GM21528 (cell line): ENCODE measurements at regions not wholly inside any gene's neighbourhood (a gene's known extent, or its start where the extent isn't known, plus 50 kb on each side); places are given as distances from the start of the nearest gene placed in this dataset.

Experiments used
- ATAC-seq: cut with Tn5 transposase; IDR thresholded peaks from one replicate; pipeline ENCODE4 v1.9.1; 2021; ENCODE audit warnings: mild to moderate bottlenecking, moderate library complexity; ENCODE audit not compliant: unreplicated experiment, low FRiP score

DNA sequence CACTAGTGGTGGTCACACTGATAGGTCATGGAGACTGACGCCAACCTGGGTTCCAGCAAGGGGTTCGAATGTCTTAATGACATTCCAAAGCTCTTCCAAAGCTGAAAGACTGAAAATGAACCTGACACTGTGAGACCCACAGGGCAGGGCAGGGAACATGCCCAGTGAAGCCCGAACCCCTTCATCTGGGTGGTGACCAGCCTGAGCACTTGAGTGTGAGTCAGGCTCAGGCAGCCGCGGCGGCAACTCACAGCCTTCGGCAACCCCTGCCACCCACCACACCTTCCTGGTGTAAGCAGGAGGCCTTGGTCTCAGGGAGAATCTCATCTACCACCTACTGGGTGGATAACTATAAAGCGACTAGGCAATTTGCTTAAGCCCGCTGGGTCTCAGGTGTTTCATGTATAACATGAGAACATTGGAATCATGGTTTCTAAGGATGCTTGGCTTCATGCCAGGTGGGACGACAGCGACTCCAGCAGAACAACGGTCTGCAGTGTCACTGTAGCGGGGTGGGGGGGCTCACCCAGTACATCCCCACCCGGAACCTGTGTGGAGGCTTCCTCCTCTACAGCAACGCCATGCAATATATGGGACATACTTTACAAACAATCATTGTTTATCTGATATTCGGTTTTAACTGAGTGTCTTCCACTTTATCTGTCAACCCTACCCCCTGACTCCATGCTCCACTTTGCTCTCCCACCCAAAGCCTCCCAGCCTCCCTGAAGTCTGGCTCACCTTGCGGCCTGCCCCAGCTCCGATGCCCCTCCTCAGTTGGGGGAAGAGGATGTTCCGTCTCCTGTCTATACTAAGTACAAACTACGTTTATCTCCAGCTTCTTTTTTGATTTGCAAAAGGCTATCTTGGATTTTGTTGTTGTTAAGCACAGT, 125.0 kb upstream of the MEF2A start:
- ATAC-seq, result no peak

GRCh38 chr15:99441444-99441800, 124.4 kb upstream of the MEF2A start:
- ATAC-seq, result no peak

DNA sequence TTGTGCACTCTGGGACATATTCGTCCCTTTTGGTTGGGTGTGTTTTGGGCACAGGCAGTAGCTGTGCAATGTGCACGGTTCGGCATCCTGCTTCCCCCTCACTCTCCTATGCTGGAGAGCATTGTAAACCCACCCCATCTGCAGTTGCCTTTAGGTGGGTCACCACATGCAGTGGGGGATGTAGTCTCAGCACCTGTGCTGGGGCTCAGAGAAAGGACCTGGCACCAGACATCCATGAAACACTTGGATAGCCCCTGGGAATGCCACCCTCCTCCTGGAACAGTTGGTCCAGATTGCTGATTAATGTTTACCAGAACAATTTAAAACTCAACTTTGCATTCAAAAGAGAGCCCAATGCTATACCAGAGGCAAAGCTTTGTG, 123.9 kb upstream of the MEF2A start:
- no peak for ATAC-seq

GRCh38 chr15:99442252-99442897, 123.4 kb upstream of the MEF2A start:
- no peak for ATAC-seq

DNA sequence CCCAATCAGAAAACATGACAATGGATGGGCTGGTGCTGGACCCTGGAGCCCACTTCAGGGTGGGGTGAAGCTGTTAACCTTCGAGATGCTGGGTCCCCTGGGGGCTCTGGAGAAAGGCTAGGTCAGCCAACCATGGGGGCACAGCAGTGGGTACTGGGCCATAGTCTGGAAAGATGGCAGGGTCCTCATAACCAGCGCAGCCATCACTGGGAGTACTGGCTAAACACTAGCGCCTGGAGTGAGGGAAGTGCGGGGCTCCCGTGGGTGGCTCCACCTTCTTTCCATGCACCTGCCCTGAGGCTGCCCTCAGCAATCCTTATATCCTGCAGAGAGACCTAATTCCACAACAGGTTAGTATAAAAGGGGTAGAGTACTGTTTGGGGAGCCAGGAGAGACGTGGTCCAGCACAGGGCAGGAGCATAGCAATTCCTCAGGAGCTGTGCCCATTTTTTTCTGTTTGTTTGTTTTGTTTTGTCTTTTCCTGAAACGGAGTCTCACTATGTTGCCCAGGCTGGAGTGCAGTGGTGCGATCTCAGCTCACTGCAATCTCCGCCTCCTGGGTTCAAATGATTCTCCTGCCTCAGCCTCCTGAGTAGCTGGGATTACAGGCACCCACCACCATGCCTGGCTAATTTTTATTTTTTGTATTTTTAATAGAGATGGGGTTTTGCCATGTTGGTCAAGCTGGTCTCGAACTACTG, 122.6 kb upstream of the MEF2A start:
- no peak for ATAC-seq

DNA sequence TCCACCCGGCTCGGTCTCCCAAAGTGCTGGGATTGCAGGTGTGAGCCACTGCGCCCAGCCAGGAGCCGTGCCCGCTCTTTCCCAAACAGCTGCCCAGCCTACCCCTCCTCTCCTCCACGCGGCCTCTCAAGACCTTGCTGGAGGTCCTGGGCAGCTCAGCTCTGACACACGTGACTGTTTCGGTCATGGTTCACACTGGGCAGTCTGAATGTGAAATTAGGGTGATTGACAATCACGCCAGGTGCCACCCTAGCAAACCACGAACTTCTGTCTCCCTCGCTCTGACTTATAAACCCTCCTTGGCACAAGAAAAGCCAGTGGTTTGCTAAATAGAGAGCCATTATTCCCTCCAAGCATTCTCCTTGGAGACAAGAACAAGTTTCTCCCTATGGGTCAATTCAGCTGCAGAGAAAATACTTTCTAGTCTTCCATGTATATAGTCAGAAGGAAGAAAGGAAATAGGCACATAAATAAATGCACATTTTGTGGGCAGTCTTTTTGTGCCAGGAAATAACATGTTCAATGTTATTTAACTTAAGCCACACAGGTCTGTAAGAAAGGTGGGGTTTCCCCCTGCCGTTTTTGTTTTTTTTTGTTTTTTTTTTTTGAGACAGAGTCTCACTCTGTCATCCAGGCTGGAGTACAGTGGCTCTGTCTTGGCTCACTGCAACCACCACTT, 121.9 kb upstream of the MEF2A start:
- no peak for ATAC-seq

DNA sequence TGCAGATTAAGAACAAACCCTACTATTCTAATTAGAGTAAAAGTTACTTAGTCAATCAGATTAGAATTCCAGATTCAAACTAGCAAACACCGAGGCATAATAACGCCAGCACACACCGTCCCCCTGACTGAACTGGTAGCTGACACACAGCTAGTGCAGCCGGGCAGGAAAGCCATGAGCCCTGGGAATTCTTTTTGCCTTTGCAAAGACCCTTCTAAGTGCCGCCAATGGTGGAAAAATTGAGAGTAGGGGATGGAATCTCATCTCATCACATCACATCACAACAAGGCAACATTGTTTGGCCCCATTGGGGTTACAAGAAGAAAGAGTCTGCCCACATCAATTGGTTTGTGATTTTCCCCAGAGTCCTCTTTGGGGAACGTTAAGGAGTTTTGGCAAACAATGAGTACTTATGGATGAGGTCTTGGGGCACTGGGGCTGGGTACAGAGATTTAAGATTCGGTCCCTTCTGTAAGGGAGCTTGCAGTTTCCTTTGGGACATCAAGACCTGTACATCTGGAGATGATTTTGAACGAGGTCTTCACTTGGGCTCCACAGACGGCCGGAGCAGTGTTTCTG, 120.4 kb upstream of the MEF2A start:
- ATAC-seq, result no peak

DNA sequence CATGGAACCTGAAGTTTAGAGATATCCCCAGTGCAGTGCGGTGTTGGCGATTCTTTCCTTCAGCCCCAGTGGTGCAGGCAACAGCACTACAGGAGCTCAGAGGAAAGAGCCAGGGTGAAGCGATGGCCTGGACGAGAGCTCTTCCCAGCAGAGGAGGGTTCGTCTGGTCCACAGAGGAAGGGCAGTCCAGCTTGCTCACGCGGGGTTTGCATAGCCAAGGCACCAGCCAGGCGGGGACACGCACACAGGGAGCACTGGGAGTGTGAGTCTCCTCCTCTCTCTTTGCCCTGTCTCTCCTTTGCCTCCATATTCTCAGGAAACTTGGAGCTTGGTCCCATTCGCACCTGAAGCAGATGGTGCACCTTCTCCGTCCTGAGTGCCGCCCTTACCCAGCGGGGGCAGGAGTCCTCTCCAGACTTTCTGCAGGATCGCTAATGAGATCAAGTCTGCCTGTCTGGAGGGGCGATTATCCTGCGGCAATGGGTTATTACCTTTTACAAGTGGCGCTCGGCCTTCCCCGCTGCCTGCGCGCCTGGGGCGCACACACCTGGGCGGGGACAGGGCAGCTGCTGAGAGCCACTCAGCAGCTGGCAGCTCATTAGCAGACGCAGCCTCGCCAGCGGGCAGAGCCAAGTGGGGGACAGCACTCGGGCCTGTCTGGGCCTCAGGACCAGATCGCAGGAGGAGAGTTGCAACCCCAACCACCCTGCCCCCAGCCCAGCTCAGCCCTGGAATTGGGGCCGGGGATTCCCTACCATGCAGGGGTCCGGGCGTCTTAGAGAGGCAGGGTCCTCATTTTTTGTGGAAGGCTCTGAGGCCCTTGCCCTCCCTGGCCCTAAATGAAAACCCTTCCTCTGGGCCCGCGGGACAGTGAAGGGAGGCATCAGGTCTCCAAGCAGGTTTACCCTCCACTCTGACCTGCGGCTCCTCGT, 119.0 kb upstream of the MEF2A start:
- no peak for ATAC-seq

DNA sequence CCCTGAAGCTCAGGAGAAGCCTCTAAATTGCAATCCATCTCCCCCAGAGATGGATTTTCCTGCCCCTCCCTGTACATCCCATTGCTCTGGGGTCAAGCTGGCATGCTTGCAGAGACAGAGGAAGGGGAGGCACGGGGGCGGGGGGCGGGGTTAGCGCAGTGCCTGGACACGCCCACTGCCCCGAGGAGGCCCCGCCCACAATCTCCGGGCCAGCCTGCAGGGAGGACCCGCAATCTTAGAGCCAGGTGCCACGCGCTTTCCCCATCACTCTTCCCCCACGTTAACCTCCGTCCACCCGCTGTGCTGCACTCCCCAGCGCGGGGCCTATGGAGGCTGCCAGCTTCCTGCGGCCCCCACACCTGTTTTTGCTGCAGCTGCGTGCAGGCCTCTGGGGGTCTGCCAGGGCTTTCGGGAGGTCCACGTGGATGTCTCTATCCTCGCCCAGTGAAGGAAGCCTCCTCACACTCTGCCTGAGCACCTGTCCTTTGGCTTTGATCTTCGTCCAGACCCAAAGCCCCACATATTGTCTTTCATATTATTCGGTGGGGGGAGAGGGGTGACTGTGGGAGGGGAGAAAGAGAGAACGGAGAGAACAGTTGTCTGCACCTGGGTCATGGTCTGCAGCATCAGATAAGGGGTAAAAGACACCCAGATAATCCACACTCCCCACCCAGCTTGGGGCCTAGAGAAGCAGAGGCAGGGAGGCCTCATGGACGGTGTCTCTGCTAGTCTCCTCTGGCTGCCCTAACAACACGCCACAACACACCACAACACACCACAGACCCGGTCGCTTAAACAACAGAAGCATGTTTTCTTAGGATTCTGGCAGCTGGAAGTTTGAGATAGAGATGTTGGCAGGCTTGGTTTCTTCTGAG, 118.0 kb upstream of the MEF2A start:
- no peak for ATAC-seq

DNA sequence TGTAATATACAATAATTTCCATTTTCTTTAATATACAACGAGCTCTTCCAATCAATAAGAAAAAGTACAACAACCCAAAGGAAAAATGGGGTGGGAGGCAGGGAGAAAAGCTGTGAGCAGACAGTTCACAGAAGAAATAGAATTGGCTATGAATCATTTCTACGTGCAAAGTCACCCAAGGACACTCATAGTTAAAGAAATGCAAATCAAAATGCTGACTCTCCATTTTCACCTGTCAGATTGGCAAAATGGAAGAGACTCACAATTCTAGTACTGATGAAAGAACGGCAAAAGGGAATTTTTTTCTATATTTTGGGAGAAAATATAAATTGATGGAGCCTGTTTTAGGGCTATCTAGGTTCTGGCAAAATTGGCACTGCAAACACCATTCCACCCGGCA, 116.3 kb upstream of the MEF2A start:
- no peak for ATAC-seq

DNA sequence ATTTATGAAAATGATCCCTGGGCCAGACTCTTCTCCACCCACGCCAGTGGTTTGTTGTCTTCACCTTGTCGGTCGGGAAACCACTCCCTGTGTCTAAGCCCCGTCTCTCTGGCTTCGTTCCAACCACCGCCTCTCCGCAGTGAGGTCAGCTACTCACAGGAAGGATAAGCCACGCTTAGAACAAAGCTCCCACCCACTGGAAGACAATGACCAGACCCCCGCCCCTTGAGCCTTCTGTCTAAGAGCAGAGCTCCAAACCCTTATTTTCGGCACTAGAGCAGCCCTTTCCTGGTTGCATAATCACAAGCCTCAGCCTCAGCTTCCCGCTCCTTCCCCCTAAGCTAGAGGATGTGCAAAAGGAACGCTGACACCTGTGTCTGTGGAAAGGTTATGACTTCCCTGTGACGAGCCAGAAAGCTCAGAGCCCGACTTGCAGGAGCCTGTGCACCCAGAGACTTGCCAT, 114.9 kb upstream of the MEF2A start:
- no peak for ATAC-seq

- ATAC-seq, result no peak
These were observed 114.3 kb upstream of the MEF2A start for GRCh38 chr15:99451484-99451883.

- no peak for ATAC-seq
These were observed 113.8 kb upstream of the MEF2A start for GRCh38 chr15:99452010-99452409.

GRCh38 chr15:99452728-99453636, 112.8 kb upstream of the MEF2A start:
- ATAC-seq, result peak; percentile 86

DNA sequence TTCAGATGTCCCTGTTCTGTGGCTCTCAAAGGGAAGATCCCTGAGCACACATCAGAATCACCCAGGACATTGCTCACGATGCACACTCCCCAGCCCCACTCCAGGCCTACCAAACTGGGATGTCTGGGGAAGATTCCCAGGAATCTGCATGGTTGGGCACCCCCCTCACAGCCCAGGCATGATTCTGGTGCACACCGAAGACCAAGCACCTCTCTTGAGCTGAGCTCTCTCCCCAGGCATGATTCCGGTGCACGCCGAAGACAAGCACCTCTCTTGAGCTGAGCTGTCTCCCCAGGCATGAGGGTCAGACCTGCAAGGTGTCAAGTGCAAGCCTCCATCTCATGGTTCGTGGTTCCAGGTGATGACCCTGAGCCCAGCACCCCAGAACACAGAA, 112.2 kb upstream of the MEF2A start:
- no peak for ATAC-seq

DNA sequence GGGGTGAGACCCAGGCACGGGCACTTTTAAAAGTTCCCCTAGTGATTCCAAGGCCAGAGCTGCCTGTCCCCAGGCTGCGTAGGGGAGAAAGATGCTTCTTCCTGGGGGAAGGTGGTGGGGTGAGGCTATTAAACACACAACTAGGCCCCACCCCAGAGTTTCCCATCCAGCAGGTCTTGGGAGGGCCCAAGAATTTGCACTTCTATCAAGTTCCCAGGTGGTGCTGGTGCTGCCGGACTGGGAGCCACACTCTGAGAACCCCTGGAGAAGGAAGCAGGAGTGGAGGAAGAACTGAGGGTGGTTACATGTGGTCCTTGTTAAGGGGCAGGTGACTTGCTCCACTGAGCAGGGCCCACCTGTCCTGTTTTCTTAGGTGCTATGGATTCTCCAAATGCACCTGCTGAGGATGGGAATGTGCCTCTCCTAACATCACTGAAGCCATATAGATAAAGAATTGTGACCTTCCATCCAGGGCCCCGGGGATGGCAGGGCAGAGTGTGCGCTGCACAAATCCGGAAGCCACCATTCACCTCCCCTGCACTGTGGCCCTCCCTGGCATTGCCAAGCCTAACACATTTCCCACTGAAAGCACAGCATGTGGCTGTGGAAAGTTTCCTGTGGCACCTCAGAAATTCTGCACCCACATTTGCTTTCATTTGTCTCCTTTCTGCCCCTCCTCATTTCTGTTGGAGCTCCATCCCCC, 111.5 kb upstream of the MEF2A start:
- no peak for ATAC-seq
